ENCODE measurements at regions not wholly inside any gene's neighbourhood (a gene's known extent, or its start where the extent isn't known, plus 50 kb on each side); places are given as distances from the start of the nearest gene placed in this dataset.

DNA sequence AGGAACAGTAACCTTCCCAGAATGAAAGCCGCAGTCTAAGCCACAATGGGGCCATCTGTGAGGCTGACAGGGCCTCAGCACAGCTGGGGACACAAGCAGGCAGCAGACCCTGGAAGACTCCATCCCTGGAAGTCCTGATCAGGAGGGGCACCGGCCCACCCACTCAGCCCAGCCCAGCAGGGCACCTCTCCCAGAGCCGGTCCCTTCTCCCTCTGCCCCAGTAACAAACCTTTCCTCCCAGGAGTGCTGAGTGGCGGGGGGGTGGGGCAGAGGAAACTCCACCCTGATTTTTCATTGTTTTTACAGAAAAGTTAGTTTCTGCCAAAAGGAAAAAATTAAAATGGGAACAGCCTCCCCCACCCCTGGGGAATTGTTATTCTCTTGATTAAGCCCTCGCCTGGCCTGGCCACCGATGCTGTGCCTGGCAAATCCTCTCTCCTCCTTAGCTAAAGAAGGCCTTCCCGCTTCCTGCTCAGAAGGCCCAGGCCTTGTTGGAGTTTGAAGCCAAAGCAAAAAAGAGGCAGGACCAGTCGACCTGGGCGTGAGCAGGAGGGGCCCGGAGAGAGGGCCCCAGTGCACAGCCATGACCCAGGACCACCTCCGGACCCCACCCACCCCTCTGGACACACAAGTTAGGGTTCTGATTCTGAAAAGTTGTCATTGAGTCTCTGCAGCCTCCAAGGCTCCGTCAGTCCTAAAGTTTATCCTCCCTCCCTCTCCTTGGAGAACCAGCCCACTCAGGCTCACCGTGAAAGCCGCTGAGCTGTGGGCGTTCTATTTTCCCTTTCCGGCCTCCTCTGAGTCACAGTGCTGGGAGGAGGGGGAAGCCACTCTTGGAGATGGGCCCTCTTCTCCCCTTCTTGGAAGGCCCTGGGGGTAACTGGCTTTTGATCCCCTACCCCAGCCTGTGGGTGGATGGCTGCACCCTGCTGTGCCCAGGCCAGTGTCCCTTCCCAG, 128.4 kb upstream of the TNRC6C start (continued):
- TF ChIP-seq ZFX (CRISPR knock-in tag; IDR thresholded peaks at IDR 0.05) (peak; percentile 47), SMARCA4 (IDR thresholded peaks at IDR 0.05) (no peak), EGR1 (conservative IDR thresholded peaks at IDR 0.05) (peak; percentile 83), TCF7 (IDR thresholded peaks at IDR 0.05; ENCODE audit: borderline replicate concordance) (no peak), HNRNPK (IDR thresholded peaks at IDR 0.05; ENCODE audit: low read depth, low read length, poor library complexity, severe bottlenecking) (no peak), MAZ (CRISPR knock-in tag; conservative IDR thresholded peaks at IDR 0.05 in 1 of 2, IDR thresholded peaks at IDR 0.05 in 1 of 2) (no peak), TSC22D4 (tag; IDR thresholded peaks at IDR 0.05) (no peak), CTBP1 (IDR thresholded peaks at IDR 0.05; ENCODE audit: borderline replicate concordance) (no peak), ZNF121 (CRISPR knock-in tag; conservative IDR thresholded peaks at IDR 0.05) (no peak), CC2D1A (IDR thresholded peaks at IDR 0.05) (no peak)
- TF ChIP-seq, protein P1, sequence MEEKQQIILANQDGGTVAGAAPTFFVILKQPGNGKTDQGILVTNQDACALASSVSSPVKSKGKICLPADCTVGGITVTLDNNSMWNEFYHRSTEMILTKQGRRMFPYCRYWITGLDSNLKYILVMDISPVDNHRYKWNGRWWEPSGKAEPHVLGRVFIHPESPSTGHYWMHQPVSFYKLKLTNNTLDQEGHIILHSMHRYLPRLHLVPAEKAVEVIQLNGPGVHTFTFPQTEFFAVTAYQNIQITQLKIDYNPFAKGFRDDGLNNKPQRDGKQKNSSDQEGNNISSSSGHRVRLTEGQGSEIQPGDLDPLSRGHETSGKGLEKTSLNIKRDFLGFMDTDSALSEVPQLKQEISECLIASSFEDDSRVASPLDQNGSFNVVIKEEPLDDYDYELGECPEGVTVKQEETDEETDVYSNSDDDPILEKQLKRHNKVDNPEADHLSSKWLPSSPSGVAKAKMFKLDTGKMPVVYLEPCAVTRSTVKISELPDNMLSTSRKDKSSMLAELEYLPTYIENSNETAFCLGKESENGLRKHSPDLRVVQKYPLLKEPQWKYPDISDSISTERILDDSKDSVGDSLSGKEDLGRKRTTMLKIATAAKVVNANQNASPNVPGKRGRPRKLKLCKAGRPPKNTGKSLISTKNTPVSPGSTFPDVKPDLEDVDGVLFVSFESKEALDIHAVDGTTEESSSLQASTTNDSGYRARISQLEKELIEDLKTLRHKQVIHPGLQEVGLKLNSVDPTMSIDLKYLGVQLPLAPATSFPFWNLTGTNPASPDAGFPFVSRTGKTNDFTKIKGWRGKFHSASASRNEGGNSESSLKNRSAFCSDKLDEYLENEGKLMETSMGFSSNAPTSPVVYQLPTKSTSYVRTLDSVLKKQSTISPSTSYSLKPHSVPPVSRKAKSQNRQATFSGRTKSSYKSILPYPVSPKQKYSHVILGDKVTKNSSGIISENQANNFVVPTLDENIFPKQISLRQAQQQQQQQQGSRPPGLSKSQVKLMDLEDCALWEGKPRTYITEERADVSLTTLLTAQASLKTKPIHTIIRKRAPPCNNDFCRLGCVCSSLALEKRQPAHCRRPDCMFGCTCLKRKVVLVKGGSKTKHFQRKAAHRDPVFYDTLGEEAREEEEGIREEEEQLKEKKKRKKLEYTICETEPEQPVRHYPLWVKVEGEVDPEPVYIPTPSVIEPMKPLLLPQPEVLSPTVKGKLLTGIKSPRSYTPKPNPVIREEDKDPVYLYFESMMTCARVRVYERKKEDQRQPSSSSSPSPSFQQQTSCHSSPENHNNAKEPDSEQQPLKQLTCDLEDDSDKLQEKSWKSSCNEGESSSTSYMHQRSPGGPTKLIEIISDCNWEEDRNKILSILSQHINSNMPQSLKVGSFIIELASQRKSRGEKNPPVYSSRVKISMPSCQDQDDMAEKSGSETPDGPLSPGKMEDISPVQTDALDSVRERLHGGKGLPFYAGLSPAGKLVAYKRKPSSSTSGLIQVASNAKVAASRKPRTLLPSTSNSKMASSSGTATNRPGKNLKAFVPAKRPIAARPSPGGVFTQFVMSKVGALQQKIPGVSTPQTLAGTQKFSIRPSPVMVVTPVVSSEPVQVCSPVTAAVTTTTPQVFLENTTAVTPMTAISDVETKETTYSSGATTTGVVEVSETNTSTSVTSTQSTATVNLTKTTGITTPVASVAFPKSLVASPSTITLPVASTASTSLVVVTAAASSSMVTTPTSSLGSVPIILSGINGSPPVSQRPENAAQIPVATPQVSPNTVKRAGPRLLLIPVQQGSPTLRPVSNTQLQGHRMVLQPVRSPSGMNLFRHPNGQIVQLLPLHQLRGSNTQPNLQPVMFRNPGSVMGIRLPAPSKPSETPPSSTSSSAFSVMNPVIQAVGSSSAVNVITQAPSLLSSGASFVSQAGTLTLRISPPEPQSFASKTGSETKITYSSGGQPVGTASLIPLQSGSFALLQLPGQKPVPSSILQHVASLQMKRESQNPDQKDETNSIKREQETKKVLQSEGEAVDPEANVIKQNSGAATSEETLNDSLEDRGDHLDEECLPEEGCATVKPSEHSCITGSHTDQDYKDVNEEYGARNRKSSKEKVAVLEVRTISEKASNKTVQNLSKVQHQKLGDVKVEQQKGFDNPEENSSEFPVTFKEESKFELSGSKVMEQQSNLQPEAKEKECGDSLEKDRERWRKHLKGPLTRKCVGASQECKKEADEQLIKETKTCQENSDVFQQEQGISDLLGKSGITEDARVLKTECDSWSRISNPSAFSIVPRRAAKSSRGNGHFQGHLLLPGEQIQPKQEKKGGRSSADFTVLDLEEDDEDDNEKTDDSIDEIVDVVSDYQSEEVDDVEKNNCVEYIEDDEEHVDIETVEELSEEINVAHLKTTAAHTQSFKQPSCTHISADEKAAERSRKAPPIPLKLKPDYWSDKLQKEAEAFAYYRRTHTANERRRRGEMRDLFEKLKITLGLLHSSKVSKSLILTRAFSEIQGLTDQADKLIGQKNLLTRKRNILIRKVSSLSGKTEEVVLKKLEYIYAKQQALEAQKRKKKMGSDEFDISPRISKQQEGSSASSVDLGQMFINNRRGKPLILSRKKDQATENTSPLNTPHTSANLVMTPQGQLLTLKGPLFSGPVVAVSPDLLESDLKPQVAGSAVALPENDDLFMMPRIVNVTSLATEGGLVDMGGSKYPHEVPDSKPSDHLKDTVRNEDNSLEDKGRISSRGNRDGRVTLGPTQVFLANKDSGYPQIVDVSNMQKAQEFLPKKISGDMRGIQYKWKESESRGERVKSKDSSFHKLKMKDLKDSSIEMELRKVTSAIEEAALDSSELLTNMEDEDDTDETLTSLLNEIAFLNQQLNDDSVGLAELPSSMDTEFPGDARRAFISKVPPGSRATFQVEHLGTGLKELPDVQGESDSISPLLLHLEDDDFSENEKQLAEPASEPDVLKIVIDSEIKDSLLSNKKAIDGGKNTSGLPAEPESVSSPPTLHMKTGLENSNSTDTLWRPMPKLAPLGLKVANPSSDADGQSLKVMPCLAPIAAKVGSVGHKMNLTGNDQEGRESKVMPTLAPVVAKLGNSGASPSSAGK (IDR thresholded peaks at IDR 0.05), result no peak
- TF ChIP-seq, protein P2, sequence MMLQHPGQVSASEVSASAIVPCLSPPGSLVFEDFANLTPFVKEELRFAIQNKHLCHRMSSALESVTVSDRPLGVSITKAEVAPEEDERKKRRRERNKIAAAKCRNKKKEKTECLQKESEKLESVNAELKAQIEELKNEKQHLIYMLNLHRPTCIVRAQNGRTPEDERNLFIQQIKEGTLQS (IDR thresholded peaks at IDR 0.05), result 0 out of 2 replicates have a peak, but pooled peaks have one; percentile 27
- TF ChIP-seq, protein P2 (CRISPR knock-in tag; conservative IDR thresholded peaks at IDR 0.05), result no peak
